Mammary epithelial cell (primary cell): ENCODE measurements at regions not wholly inside any gene's neighbourhood (a gene's known extent, or its start where the extent isn't known, plus 50 kb on each side); places are given as distances from the start of the nearest gene placed in this dataset.

Source experiments
- CTCF ChIP-seq, 2 donors: IDR thresholded peaks in 1 of 2; conservative IDR thresholded peaks in 1 of 2; 2 replicates each; pipeline ENCODE4 v1.5.1; 2011 to 2012; ENCODE audit warnings: inconsistent platforms in 2 of 2, low read length in 2 of 2, mild to moderate bottlenecking in 2 of 2, control low read depth in 1 of 2, low read depth in 1 of 2; ENCODE audit not compliant: insufficient read depth in 1 of 2; ENCODE audit errors: extremely low read depth in 1 of 2
- EZH2 ChIP-seq: IDR thresholded peaks from 2 replicates; pipeline ENCODE4 v1.6.1; 2012; ENCODE audit warnings: low read length, inconsistent platforms, borderline replicate concordance

GRCh38 chr16:86927699-86928098 lies 349.4 kb downstream of the FOXL1 start:
- no peak for TF ChIP-seq EZH2
- TF ChIP-seq CTCF (conservative IDR thresholded peaks at IDR 0.05 in 1 of 2, IDR thresholded peaks at IDR 0.05 in 1 of 2; ENCODE audit: extremely low read depth in 1 of 2, insufficient read depth in 1 of 2, low read depth in 1 of 2, low read length in 2 of 2), result no peak
